ENCODE measurements at regions not wholly inside any gene's neighbourhood (a gene's known extent, or its start where the extent isn't known, plus 50 kb on each side); places are given as distances from the start of the nearest gene placed in this dataset.

DNA sequence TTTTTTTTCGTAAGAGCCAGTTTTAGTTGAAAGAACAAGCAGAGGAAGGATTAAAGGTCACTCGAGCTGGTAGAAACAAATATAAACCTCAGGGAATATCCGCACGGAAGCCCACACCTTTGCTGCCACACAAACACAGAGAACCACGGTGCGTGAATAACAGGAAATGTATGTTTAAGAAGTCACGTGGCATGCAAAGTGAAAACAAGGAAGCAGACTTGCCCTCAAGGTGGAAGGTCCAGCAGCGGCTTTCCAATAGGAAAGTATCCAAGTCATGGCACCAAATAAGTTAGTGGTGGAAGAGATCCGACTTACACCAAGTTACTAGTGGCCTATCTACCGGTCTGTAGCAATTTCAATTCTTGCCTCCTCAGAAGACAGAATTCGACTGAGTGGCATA, 215.5 kb downstream of the HHIP start:
- CTCF ChIA-PET, result no interaction called here

More for the DNA sequence above, 215.5 kb downstream of the HHIP start:
- H3K27ac ChIP-seq (ENCODE audit: insufficient read depth, low read depth, low read length), result no peak overlapping the region
- TF ChIP-seq MYC (IDR thresholded peaks at IDR 0.05; ENCODE audit: low read depth, low read length) (no peak), POLR2A (IDR thresholded peaks at IDR 0.05; ENCODE audit: low read depth, low read length) (no peak), EZH2 (IDR thresholded peaks at IDR 0.05; ENCODE audit: borderline replicate concordance, low read depth, low read length, severe bottlenecking) (no peak), JUN (IDR thresholded peaks at IDR 0.05; ENCODE audit: borderline replicate concordance, insufficient read depth, insufficient read length, low read depth) (no peak), FOS (IDR thresholded peaks at IDR 0.05; ENCODE audit: borderline replicate concordance, insufficient read depth, low read length) (no peak), GATA2 (IDR thresholded peaks at IDR 0.05; ENCODE audit: insufficient read depth, insufficient read length, low read depth, low read length) (no peak), POLR2AphosphoS5 (IDR thresholded peaks at IDR 0.05; ENCODE audit: insufficient read depth, low read depth, low read length) (no peak)
- TF ChIP-seq, protein P1, sequence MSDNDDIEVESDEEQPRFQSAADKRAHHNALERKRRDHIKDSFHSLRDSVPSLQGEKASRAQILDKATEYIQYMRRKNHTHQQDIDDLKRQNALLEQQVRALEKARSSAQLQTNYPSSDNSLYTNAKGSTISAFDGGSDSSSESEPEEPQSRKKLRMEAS (IDR thresholded peaks at IDR 0.05; ENCODE audit: insufficient read depth, insufficient read length), result no peak
- TF ChIP-seq, protein P2, sequence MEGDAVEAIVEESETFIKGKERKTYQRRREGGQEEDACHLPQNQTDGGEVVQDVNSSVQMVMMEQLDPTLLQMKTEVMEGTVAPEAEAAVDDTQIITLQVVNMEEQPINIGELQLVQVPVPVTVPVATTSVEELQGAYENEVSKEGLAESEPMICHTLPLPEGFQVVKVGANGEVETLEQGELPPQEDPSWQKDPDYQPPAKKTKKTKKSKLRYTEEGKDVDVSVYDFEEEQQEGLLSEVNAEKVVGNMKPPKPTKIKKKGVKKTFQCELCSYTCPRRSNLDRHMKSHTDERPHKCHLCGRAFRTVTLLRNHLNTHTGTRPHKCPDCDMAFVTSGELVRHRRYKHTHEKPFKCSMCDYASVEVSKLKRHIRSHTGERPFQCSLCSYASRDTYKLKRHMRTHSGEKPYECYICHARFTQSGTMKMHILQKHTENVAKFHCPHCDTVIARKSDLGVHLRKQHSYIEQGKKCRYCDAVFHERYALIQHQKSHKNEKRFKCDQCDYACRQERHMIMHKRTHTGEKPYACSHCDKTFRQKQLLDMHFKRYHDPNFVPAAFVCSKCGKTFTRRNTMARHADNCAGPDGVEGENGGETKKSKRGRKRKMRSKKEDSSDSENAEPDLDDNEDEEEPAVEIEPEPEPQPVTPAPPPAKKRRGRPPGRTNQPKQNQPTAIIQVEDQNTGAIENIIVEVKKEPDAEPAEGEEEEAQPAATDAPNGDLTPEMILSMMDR (IDR thresholded peaks at IDR 0.05; ENCODE audit: extremely low read depth in 1 of 2, insufficient read depth in 1 of 2, low read depth in 1 of 2, low read length in 2 of 2), result no peak
- H3K27me3 ChIP-seq (ENCODE audit: control insufficient read depth in 2 of 2, insufficient read depth in 2 of 2, low read length in 2 of 2), result no peaks in the 10 kb centered on the region
- intact Hi-C loops (cut with micrococcal nuclease), result no loop called here
- H3K4me3 ChIP-seq (replicated peaks in 1 of 3; ENCODE audit: insufficient read depth in 1 of 3, low read depth in 1 of 3, low read length in 3 of 3), result no peak overlapping the region
- H4K20me1 ChIP-seq (replicated peaks; ENCODE audit: control insufficient read depth, extremely low read depth, insufficient read depth, low read length), result no peaks in the 10 kb centered on the region
- dilution Hi-C loops (cut with MboI; ENCODE audit: extremely low pct_ligation_motif_present, low sequenced_read_pairs), result no loop called here
- no peak overlapping the region for H3K9ac ChIP-seq (replicated peaks; ENCODE audit: extremely low read depth, insufficient read depth, low read length)
- FAIRE-seq (no peak), DNase-seq (ENCODE audit: low read depth, low spot score) (no peak)
- H3K4me2 ChIP-seq (ENCODE audit: insufficient read depth, low read length), result no peak overlapping the region
- POLR2A ChIA-PET, result no interaction called here
- H3K4me1 ChIP-seq (ENCODE audit: control insufficient read depth, extremely low read depth, insufficient read depth, low read length), result no peaks in the 10 kb centered on the region
- H3K9me3 ChIP-seq (replicated peaks; ENCODE audit: control insufficient read depth, insufficient read depth, low read length), result no peaks in the 10 kb centered on the region
- H3K36me3 ChIP-seq (ENCODE audit: control insufficient read depth in 2 of 2, extremely low read depth in 1 of 2, insufficient read depth in 2 of 2, low read length in 2 of 2), result no peaks in the 10 kb centered on the region
- H2AFZ ChIP-seq (ENCODE audit: low read depth, low read length), result no peak overlapping the region
- H3K79me2 ChIP-seq (ENCODE audit: control insufficient read depth, insufficient read depth, low read length), result no peaks in the 10 kb centered on the region
- BruUV-seq (replicated peaks), result no TSS peak
- no peaks in the 10 kb centered on the region for H3K9me1 ChIP-seq (replicated peaks; ENCODE audit: control insufficient read depth, extremely low read depth, insufficient read depth, low read length)
